GM10266 (cell line): ENCODE measurements at regions not wholly inside any gene's neighbourhood (a gene's known extent, or its start where the extent isn't known, plus 50 kb on each side); places are given as distances from the start of the nearest gene placed in this dataset.

ENCODE experiments used
- DNase-seq: peaks from one replicate; pipeline ENCODE4 v3.0.0; 2012; ENCODE audit errors: extremely low spot score
- TF ChIP-seq, protein P1 (sequence below): IDR thresholded peaks from 2 replicates; pipeline ENCODE4 v1.5.1; 2012; ENCODE audit warnings: mild to moderate bottlenecking, low read depth; ENCODE audit not compliant: control insufficient read depth, insufficient read depth; ENCODE audit errors: missing control alignments

DNA sequence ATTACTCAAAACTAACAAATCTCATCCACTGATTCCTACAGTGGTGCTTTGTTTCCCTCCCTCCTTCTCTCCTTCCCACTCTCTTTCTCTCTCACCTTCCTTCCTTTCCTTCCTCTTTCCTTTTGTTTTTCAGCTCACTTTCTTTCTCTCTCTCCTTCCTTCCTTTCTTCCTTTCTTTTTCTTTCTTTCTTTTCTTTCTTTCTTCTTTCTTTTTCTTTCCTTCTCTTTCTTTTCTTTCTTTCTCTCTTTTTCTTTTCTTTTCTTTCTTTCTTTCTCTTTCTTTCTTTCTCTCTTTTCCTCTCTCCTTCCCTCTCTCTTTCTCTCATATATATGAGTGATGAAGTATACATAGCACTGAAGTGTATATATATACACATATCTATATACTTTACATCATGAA lies 241.4 kb downstream of the CENPW start:
- TF ChIP-seq, protein P1, sequence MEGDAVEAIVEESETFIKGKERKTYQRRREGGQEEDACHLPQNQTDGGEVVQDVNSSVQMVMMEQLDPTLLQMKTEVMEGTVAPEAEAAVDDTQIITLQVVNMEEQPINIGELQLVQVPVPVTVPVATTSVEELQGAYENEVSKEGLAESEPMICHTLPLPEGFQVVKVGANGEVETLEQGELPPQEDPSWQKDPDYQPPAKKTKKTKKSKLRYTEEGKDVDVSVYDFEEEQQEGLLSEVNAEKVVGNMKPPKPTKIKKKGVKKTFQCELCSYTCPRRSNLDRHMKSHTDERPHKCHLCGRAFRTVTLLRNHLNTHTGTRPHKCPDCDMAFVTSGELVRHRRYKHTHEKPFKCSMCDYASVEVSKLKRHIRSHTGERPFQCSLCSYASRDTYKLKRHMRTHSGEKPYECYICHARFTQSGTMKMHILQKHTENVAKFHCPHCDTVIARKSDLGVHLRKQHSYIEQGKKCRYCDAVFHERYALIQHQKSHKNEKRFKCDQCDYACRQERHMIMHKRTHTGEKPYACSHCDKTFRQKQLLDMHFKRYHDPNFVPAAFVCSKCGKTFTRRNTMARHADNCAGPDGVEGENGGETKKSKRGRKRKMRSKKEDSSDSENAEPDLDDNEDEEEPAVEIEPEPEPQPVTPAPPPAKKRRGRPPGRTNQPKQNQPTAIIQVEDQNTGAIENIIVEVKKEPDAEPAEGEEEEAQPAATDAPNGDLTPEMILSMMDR: no peak

DNA sequence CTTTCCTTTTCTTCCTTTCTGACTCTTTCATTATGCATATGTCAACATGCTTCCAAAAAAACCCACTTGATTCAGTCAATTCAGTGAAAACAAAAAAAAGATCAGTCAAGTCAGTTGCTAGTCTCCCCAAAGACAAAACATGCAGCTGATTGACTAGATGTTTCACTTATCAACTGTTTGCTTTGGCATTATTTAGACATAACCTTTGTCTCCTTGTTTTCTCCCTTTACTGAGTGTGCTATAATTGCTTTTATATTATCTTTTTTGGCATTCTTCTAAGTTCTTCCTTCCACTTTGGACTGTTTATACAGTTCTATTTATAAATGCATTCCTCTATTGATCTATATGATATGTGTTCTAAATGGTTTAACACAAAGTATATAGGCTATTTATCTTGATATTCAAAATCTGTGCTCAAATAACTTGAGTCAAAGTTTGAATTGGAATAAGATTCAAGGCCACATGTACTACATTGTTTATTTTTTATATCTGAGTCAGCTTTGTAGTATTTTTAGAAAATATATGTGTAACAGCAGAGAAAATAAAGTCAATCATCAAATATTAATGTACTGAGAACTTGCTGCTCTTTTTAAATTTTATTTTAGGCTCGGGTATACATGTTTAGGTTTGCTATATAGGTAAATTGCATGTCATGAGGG lies 260.5 kb downstream of the CENPW start:
- DNase-seq: no peak
- TF ChIP-seq, protein P1: no peak

More for the DNA sequence above, 241.4 kb downstream of the CENPW start:
- DNase-seq: no peak

DNA sequence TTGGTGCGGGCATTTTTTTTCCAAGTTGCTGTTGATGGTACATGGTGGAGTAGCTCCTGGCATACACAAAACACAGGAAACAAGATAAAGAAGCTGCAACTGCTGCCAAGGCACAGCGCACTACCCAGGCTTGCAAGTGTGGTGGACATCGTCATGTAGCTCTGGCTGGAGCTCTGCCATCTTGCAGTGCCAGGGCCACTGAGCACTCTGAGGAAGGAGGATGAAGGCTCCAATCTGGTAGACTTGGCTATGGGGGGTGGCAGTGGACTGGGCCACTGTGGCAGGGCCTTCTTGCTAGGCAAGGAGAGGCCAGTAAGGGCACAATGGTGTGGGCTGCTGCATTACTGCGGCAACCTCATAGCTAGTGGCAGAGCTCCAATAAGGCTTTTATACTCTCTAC lies 263.5 kb downstream of the CENPW start:
- TF ChIP-seq, protein P1: no peak
- DNase-seq: no peak

DNA sequence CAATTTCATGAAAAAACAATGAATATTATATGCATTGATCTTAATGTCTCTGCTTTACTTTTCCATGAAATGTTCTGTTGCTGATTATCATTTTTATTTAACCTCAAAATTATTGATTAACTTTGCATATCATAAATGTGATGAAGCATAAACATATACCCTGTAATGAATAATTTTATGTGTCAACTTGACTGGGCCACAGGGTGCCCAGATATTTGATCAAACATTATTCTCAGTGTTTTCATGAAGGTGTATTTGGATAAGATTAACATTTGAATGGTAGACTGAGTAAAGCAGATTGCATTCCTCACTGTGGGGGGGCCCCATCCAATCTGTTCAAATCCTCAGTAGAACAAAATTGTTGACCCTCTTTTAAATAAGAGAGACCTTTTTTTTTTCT lies 265.2 kb downstream of the CENPW start:
- no peak for DNase-seq
- TF ChIP-seq, protein P1: no peak

DNA sequence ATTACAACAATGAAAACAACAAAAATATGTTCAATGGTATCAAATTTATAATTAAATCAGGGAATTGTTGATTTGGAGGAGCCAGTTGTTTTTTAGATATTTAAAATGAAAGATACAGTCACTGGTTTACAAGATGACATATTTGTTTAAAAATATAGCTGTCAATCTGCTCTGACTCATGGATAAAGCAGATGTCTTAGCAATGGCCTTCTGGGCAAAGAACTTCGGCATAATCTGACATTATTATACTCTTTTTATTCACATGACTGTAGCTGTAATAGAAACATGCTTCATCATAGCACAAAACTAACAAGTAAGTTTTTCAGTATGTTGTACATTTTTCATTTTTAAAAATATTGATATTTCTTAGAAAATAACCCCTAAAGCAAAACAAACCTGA lies 267.4 kb downstream of the CENPW start:
- DNase-seq: no peak
- TF ChIP-seq, protein P1: no peak

DNA sequence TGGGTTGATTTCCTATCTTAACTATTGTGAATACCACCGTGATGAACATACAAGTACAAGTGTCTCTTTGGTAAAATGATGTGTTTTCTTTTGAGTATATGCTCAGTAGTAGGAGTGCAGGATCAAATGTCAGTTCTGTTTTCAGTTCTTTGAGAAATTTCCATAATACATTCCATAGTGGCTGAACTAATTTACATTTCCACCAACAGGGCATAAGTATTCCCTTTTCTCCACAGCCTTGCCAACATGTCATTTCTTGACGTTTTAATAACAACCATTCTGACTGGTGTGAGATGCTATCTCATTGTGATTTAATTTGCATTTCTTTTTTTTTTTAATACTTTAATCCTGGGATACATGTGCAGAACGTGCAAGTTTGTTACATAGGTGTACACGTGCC lies 268.8 kb downstream of the CENPW start:
- DNase-seq: no peak
- TF ChIP-seq, protein P1: no peak

DNA sequence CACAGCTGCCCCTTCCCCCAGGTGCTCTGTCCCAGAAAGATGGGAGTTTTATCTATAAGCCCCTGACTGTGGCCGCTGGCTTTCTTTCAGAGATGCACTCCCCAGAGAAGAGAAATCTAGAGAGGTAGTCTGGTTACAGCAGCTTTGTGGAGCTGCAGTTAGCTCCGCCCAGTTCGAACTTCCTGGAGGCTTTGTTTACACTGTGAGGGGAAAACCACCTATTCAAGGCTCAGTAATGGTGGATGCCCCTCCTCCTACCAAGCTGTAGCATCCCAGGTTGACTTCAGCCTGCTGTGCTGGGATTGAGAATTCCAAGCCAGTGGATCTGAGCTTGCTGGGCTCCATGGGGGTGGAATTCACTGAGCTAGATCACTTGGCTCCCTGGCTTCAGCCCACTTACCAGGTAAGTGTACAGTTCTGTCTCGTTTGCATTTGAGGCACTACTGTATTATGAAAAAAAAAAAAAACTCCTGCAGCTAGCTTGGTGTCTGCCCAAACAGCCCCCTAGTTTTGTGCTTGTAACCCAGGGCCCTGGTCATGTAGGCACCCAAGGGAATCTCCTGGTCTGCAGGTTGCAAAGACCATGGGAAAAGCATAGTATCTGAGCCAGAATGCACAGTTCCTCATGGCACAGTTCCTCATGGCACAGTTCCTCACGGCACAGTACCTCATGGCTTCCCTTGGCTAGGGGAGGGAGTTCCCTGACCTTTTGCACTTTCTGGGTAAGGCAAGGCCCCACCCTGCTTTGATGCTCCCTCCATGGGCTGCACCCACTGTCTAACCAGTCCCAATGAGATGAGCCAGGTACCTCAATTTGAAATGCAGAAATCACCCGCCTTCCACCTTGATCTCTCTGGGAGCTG lies 275.0 kb downstream of the CENPW start:
- DNase-seq: no peak
- TF ChIP-seq, protein P1: no peak
